Right atrium auricular region (tissue), 2 donors: ENCODE measurements at regions not wholly inside any gene's neighbourhood (a gene's known extent, or its start where the extent isn't known, plus 50 kb on each side); places are given as distances from the start of the nearest gene placed in this dataset.

Experiments
- DNase-seq: peaks from one replicate; pipeline ENCODE4 v3.0.0-alpha.2; 2019; ENCODE audit warnings: low spot score
- H3K27ac ChIP-seq, 2 donors: fragments of 200-600 bp; sonication (generic); 1 replicate in 1 of 2; 2 replicates in 1 of 2; pipeline ENCODE4 v1.5.1; 2016 to 2019
- H3K27me3 ChIP-seq, 2 donors: fragments of 200-600 bp; sonication (generic); one replicate each; pipeline versions ENCODE4 v1.5.1 to v1.6.0; 2017 to 2019
- H3K36me3 ChIP-seq: fragments of 200-600 bp; sonication (generic); one replicate; pipeline ENCODE4 v1.5.1; 2016
- H3K4me1 ChIP-seq, 2 donors: fragments of 200-600 bp; sonication (generic); one replicate each; pipeline versions ENCODE4 v1.5.1 to v1.6.0; 2017 to 2019
- H3K4me3 ChIP-seq, 2 donors: fragments of 200-600 bp; sonication (generic); 1 replicate in 1 of 2; 2 replicates in 1 of 2; pipeline ENCODE4 v1.5.1; 2017 to 2019; ENCODE audit warnings: mild to moderate bottlenecking in 1 of 2, moderate library complexity in 1 of 2
- H3K9me3 ChIP-seq, 2 donors: fragments of 200-600 bp; sonication (generic); one replicate each; pipeline ENCODE4 v1.5.1; 2019
- TF ChIP-seq, protein P1 (sequence below), 2 donors: fragments of 200-600 bp; sonication (generic); IDR thresholded peaks; one replicate each; pipeline ENCODE4 v1.5.1; 2019; ENCODE audit warnings: antibody characterized with exemption in 2 of 2

DNA sequence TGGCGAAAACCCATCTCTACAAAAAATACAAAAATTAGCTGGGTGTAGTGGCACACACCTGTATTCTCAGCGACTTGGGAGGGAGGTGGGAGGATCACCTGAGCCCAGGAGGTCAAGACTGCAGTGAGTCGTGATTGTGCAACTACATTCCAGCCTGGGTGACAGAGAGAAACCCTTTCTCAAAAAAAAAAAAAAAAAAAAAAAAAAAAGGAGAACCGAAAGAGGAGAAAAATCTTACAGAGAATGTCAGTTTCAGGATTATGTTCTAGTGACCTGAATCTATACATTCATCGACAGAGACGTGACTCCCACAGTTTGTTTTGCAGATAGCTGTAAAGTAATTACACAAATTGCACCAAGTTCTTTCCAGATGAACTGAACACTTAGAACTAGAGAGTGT is 187.8 kb downstream of the FTCDNL1 start:
- Histone ChIP-seq H3K27ac (no peak overlapping the region), H3K4me3 (no peak overlapping the region), H3K36me3 (no peaks in the 10 kb centered on the region), H3K27me3 (no peaks in the 10 kb centered on the region), H3K4me1 (no peaks in the 10 kb centered on the region), H3K9me3 (no peaks in the 10 kb centered on the region)
- no peak for DNase-seq
- TF ChIP-seq, protein P1, sequence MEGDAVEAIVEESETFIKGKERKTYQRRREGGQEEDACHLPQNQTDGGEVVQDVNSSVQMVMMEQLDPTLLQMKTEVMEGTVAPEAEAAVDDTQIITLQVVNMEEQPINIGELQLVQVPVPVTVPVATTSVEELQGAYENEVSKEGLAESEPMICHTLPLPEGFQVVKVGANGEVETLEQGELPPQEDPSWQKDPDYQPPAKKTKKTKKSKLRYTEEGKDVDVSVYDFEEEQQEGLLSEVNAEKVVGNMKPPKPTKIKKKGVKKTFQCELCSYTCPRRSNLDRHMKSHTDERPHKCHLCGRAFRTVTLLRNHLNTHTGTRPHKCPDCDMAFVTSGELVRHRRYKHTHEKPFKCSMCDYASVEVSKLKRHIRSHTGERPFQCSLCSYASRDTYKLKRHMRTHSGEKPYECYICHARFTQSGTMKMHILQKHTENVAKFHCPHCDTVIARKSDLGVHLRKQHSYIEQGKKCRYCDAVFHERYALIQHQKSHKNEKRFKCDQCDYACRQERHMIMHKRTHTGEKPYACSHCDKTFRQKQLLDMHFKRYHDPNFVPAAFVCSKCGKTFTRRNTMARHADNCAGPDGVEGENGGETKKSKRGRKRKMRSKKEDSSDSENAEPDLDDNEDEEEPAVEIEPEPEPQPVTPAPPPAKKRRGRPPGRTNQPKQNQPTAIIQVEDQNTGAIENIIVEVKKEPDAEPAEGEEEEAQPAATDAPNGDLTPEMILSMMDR (IDR thresholded peaks at IDR 0.05) = no peak

DNA sequence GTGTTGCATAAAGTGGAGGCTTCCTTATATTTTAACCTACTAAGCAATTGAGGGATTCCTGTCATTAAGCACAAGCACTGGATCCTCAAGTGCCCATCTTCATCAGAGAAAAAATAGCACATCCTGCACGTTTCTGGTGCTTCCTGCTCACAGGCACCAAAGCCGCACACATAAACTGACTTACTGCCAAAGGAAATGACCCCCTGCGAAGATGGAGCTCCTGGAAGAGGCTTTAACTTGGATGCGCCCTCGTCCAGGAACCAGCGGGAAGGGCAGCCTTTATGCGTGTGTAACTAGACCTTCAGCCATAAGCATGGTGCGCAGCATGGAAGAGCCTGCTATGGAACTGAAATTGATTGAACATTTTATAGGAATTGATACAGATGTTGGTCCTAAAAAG is 188.7 kb downstream of the FTCDNL1 start:
- Histone ChIP-seq H3K27ac (no peak overlapping the region), H3K9me3 (peaks cover 0 to 6% of the 10 kb centered on the region in 2 donors), H3K27me3 (no peaks in the 10 kb centered on the region), H3K4me1 (no peaks in the 10 kb centered on the region), H3K36me3 (no peaks in the 10 kb centered on the region), H3K4me3 (no peak overlapping the region)
- no peak for DNase-seq
- TF ChIP-seq, protein P1 (IDR thresholded peaks at IDR 0.05) = no peak

DNA sequence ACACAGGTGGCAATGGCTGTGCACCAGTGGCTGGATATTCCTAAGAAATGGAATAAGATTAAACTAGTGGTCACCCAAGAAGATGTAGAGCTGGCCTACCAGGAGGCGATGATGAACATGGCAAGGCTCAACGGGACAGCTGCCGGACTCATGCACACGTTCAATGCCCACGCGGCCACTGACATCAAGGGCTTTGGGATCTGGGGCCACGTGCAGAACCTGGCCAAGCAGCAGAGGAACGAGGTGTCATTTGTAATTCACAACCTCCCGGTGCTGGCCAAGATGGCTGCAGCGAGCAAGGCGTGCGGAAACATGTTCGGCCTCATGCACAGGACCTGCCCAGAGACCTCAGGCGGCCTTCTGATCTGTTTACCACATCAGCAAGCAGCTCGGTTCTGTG is 190.8 kb downstream of the FTCDNL1 start:
- Histone ChIP-seq H3K36me3 (no peaks in the 10 kb centered on the region), H3K9me3 (peaks cover 0 to 15% of the 10 kb centered on the region in 2 donors), H3K27me3 (no peaks in the 10 kb centered on the region), H3K4me3 (no peak overlapping the region), H3K27ac (no peak overlapping the region), H3K4me1 (no peaks in the 10 kb centered on the region)
- no peak for DNase-seq
- TF ChIP-seq, protein P1 (IDR thresholded peaks at IDR 0.05) = no peak

DNA sequence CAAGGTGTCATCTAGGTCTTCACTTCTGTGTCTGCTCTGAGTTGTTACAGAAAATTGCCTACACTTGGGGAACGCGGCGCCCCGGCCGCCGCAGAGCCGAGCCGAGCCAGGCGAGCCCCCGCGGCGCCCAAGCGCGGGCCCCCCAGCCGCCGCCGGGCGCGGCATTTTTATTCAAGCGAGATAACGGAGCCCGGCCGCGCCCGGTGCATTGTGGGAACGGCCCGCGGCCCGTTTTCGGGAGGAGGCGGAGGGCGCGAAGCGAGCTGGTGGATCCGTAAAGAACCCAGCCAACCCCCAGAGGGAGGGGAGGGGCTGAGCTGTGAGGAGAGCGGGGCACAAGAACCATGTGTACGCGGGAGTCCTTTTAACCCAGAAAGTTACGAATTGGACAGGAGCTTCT is 191.8 kb downstream of the FTCDNL1 start:
- H3K27ac ChIP-seq = no peak overlapping the region
- H3K4me3 ChIP-seq = peak overlapping the region in 1 of 2 donors; percentile 35
- TF ChIP-seq, protein P1 (IDR thresholded peaks at IDR 0.05) = no peak
- H3K9me3 ChIP-seq = peaks cover 0 to 24% of the 10 kb centered on the region in 2 donors
- H3K27me3 ChIP-seq = no peaks in the 10 kb centered on the region
- H3K4me1 ChIP-seq = no peaks in the 10 kb centered on the region
- DNase-seq = no peak
- no peaks in the 10 kb centered on the region for H3K36me3 ChIP-seq

DNA sequence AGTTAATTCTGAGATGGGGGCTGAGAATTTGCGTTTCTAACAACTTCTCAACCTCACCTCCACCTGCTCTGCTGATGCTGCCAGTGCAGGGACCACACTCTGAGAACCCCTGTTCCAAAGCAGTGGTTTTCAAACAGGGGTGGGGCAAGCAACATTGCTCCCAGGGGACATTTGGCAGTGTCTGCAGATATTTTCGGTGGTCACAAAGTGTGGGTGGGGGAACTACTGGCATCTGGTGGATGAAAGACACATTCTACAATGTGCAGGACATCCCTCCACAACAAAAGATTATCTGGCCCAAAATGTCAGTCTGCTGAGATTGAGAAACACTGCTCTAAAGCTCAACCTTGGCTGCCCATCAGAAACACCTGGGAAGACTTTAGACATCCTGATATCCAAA is 188.7 kb upstream of the SATB2 start:
- Histone ChIP-seq H3K36me3 (no peaks in the 10 kb centered on the region), H3K4me3 (no peak overlapping the region), H3K27me3 (no peaks in the 10 kb centered on the region), H3K4me1 (no peaks in the 10 kb centered on the region), H3K9me3 (no peaks in the 10 kb centered on the region), H3K27ac (no peak overlapping the region)
- DNase-seq = no peak
- TF ChIP-seq, protein P1 (IDR thresholded peaks at IDR 0.05) = no peak

DNA sequence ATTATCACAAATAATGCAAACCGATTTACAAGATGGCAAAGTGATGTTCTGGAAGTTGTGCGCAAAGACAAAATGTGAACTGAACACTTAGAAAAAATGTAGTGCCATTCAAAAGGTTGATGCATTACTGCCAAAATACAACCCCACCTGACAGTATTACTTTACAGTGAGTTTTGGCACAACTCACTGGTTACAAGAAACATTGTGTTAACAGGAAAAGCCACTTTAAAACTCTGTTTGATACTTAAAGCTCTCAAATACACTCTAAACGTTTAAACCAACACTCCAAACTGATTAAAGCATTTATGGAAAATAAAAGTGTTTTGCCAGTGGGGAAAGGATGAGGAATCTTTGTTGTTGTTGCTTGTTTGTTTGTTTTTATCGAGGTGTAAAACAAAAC is 173.4 kb upstream of the SATB2 start:
- no peak overlapping the region for H3K27ac ChIP-seq
- no peaks in the 10 kb centered on the region for H3K36me3 ChIP-seq
- H3K27me3 ChIP-seq = no peaks in the 10 kb centered on the region
- no peak for DNase-seq
- TF ChIP-seq, protein P1 (IDR thresholded peaks at IDR 0.05) = no peak
- no peaks in the 10 kb centered on the region for H3K4me1 ChIP-seq
- no peak overlapping the region for H3K4me3 ChIP-seq
- no peaks in the 10 kb centered on the region for H3K9me3 ChIP-seq
